ENCODE measurements at regions not wholly inside any gene's neighbourhood (a gene's known extent, or its start where the extent isn't known, plus 50 kb on each side); places are given as distances from the start of the nearest gene placed in this dataset.
"Not testable (repeated sequence)": the region's sequence is repeated elsewhere in the genome, so short reads cannot be mapped to it uniquely, and the experiment has no call there.

DNA sequence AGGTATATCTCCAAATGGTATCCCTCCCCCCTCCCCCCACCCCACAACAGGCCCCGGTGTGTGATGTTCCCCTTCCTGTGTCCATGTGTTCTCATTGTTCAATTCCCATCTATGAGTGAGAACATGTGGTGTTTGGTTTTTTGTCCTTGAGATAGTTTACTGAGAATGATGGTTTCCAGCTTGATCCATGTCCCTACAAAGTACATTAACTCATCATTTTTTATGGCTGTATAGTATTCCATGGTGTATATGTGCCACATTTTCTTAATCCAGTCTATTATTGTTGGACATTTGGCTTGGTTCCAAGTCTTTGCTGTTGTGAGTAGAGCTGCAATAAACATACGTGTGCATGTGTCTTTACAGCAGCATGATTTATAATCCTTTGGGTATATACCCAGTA is 135.8 kb upstream of the DST start:
- not testable (repeated sequence) for H3K9me3 ChIP-seq (ENCODE audit: control insufficient read depth in 2 of 2, low read length in 2 of 2); H3K27ac ChIP-seq (ENCODE audit: low read depth in 2 of 2, low read length in 2 of 2); H3K4me1 ChIP-seq (ENCODE audit: control insufficient read depth in 2 of 2, insufficient read depth in 2 of 2, low read length in 2 of 2); H3K27me3 ChIP-seq (ENCODE audit: control insufficient read depth in 2 of 2, insufficient read depth in 2 of 2, low read length in 2 of 2); H3K9ac ChIP-seq (ENCODE audit: low read depth in 1 of 2, low read length in 2 of 2); H3K36me3 ChIP-seq (ENCODE audit: control insufficient read depth in 2 of 2, insufficient read depth in 2 of 2, low read length in 2 of 2); H3K4me3 ChIP-seq (ENCODE audit: low read length in 2 of 2)

DNA sequence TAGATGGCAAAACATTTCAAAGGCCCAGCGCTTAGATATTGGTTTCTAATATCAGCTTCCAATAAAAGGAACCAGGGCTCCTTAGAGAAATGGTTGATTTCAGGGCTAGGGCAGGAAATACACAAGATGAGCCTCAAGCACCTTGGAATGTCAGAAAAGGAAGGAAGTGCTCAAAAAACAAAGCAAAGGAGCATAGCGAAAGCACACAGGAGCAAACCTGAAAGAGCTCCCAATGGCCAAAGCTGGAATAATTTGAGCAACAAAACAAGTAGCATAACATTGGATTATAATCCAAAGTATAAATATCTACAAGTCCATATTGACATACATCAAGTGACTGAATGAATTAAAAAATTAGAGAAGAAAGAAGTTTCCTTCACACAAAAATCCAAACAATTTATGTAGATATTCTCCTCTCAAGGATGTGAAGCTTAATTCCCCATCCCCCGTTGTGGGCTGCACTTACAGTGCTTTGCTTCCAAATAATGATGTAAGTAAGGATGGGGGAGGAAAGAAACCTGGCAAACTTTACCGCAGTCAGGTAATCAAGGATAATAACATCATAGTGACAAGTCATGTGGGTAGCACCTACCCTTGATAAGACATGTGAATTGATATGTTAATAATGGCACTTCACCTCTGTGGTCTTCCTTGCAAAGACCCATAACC is 132.9 kb upstream of the DST start:
- Histone ChIP-seq H3K27me3 (ENCODE audit: control insufficient read depth in 2 of 2, insufficient read depth in 2 of 2, low read length in 2 of 2) (no peaks in the 10 kb centered on the region), H3K27ac (ENCODE audit: low read depth in 2 of 2, low read length in 2 of 2) (no peak overlapping the region), H3K4me1 (ENCODE audit: control insufficient read depth in 2 of 2, insufficient read depth in 2 of 2, low read length in 2 of 2) (no peaks in the 10 kb centered on the region), H3K9ac (ENCODE audit: low read depth in 1 of 2, low read length in 2 of 2) (no peak overlapping the region), H3K36me3 (ENCODE audit: control insufficient read depth in 2 of 2, insufficient read depth in 2 of 2, low read length in 2 of 2) (no peaks in the 10 kb centered on the region), H3K9me3 (ENCODE audit: control insufficient read depth in 2 of 2, low read length in 2 of 2) (no peaks in the 10 kb centered on the region), H3K4me3 (ENCODE audit: low read length in 2 of 2) (no peak overlapping the region)

DNA sequence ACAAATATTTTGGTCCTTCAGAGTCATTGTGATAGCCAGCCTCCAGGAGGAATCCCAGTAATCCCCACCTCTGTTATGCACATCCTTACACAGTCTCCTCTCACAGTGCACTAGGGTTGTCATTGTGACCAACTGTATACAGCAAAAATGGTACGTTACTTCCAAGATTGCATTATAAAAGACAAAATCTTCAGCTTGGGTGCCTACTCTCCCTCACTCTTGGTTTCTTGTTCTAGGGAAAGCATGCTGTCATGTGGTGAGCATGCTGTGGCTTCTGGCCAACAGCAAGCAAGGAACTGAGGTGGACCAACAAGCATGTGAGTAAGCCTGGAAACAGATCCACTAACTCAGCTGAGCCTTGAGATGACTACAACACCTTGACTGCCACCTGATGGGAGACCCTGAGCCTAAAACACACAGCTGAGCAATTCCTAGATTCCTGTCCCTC is 130.1 kb upstream of the DST start:
- Histone ChIP-seq H3K27ac (ENCODE audit: low read depth in 2 of 2, low read length in 2 of 2) (no peak overlapping the region), H3K9ac (ENCODE audit: low read depth in 1 of 2, low read length in 2 of 2) (no peak overlapping the region), H3K4me3 (ENCODE audit: low read length in 2 of 2) (no peak overlapping the region), H3K27me3 (ENCODE audit: control insufficient read depth in 2 of 2, insufficient read depth in 2 of 2, low read length in 2 of 2) (no peaks in the 10 kb centered on the region), H3K4me1 (ENCODE audit: control insufficient read depth in 2 of 2, insufficient read depth in 2 of 2, low read length in 2 of 2) (no peaks in the 10 kb centered on the region), H3K9me3 (ENCODE audit: control insufficient read depth in 2 of 2, low read length in 2 of 2) (no peaks in the 10 kb centered on the region), H3K36me3 (ENCODE audit: control insufficient read depth in 2 of 2, insufficient read depth in 2 of 2, low read length in 2 of 2) (no peaks in the 10 kb centered on the region)

DNA sequence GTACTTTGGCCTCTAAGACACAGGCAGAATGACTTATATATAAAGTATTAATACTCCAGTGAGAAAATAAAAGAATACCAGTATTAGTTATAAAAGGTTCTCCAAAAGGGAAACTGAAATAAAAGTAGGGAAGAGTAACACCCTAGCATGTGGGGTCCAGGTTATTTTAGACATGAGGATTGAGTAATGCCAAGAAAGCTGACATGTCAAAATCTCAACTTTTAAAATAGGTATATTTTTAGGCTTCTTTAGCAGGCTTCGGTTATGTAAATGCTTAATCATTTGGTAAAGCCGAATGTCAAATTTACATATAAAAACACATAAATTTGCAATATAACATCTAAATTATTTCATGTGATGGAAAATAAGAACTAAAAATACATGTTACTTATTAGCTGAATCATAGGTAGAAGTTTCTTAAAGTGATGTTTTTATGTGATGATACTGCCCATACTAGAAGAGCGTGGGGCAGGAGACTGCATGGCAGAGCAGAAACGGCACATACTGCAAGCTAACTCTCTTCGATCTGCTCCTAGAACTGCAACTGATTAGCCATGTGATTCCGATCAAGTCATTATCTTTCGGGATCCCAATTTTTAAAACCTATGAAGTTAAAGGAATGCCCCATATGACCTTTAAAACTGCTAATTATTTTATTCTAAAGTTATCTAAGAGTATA is 129.4 kb upstream of the DST start:
- no peak overlapping the region for H3K9ac ChIP-seq (ENCODE audit: low read depth in 1 of 2, low read length in 2 of 2)
- H3K27me3 ChIP-seq (ENCODE audit: control insufficient read depth in 2 of 2, insufficient read depth in 2 of 2, low read length in 2 of 2) = no peaks in the 10 kb centered on the region
- no peak overlapping the region for H3K27ac ChIP-seq (ENCODE audit: low read depth in 2 of 2, low read length in 2 of 2)
- H3K4me3 ChIP-seq (ENCODE audit: low read length in 2 of 2) = no peak overlapping the region
- H3K4me1 ChIP-seq (ENCODE audit: control insufficient read depth in 2 of 2, insufficient read depth in 2 of 2, low read length in 2 of 2) = no peaks in the 10 kb centered on the region
- no peaks in the 10 kb centered on the region for H3K36me3 ChIP-seq (ENCODE audit: control insufficient read depth in 2 of 2, insufficient read depth in 2 of 2, low read length in 2 of 2)
- no peaks in the 10 kb centered on the region for H3K9me3 ChIP-seq (ENCODE audit: control insufficient read depth in 2 of 2, low read length in 2 of 2)

DNA sequence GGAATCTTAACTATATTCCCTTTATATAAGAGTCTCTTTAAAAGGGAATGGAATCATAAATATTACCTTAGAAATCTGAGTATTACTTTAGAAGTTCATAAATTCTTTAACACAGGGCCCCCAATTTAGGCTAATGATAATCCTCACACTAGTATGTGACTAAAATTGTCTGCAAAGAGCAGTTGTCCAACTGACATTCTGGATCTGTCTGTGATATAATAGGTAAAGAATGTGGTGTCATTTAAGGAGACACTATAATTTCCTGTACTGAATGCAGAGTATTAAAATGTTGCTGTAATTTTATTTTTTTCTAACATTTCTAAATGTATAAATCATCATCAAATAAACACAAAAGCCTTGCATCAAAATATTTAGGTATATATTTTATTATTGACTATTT is 128.5 kb upstream of the DST start:
- no peaks in the 10 kb centered on the region for H3K36me3 ChIP-seq (ENCODE audit: control insufficient read depth in 2 of 2, insufficient read depth in 2 of 2, low read length in 2 of 2)
- H3K27ac ChIP-seq (ENCODE audit: low read depth in 2 of 2, low read length in 2 of 2) = no peak overlapping the region
- no peaks in the 10 kb centered on the region for H3K4me1 ChIP-seq (ENCODE audit: control insufficient read depth in 2 of 2, insufficient read depth in 2 of 2, low read length in 2 of 2)
- H3K9ac ChIP-seq (ENCODE audit: low read depth in 1 of 2, low read length in 2 of 2) = no peak overlapping the region
- no peaks in the 10 kb centered on the region for H3K9me3 ChIP-seq (ENCODE audit: control insufficient read depth in 2 of 2, low read length in 2 of 2)
- H3K27me3 ChIP-seq (ENCODE audit: control insufficient read depth in 2 of 2, insufficient read depth in 2 of 2, low read length in 2 of 2) = no peaks in the 10 kb centered on the region
- H3K4me3 ChIP-seq (ENCODE audit: low read length in 2 of 2) = no peak overlapping the region

DNA sequence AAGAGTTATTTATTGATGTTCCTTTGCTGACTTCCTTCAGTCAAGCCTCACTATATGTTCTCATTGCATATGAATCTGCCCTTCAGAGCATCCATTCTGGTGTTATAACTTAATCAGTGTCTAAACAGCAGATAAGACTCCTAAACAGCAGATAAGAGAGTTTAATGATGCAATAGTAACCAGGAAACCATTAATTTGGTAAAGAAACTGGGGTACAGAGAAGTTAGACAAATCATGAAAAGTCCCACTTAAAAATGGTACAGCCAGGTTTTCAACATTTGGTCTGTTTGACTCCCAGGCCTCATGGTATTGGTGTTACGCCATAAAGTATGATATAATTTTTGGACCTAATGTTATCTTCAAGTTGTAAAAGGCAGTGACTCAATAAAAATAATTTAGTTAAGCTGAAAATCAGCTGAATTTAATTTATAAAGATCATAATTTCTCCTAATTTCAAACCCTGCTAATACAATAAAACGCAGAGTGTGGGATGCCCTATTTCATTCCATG is 127.4 kb upstream of the DST start:
- Histone ChIP-seq H3K9ac (ENCODE audit: low read depth in 1 of 2, low read length in 2 of 2) (no peak overlapping the region), H3K9me3 (ENCODE audit: control insufficient read depth in 2 of 2, low read length in 2 of 2) (no peaks in the 10 kb centered on the region), H3K27ac (ENCODE audit: low read depth in 2 of 2, low read length in 2 of 2) (no peak overlapping the region), H3K4me1 (ENCODE audit: control insufficient read depth in 2 of 2, insufficient read depth in 2 of 2, low read length in 2 of 2) (no peaks in the 10 kb centered on the region), H3K36me3 (ENCODE audit: control insufficient read depth in 2 of 2, insufficient read depth in 2 of 2, low read length in 2 of 2) (no peaks in the 10 kb centered on the region), H3K27me3 (ENCODE audit: control insufficient read depth in 2 of 2, insufficient read depth in 2 of 2, low read length in 2 of 2) (no peaks in the 10 kb centered on the region), H3K4me3 (ENCODE audit: low read length in 2 of 2) (no peak overlapping the region)

DNA sequence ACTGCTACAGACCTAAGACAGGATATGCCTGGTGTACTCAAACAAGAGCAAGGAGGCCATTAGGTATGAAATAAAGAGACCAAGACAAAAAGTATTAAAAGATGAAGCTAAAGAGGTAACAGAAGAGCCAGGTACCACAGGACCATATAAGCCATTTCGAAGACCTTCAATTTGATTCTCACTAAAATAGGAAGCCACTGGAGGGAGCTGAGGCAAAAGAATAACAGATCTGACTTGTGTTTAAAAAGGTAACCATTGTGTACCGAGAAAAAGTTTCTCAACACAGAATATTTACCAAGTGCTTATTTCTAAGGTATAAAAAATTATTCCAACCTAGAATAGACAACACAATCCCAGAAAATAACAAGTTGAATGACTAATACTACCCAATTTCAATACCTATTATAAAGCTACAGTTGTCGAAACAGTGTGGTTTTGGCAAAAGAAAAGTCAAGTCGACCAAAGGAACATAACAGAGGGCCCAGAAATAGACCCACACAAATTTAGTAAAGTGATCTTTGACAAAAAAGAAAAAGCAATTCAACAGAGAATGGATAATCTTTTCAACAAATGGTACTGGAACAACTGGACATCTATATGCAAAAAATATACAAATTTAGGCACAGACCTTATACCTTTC is 125.3 kb upstream of the DST start:
- Histone ChIP-seq H3K9ac (ENCODE audit: low read depth in 1 of 2, low read length in 2 of 2) (no peak overlapping the region), H3K4me3 (ENCODE audit: low read length in 2 of 2) (no peak overlapping the region), H3K4me1 (ENCODE audit: control insufficient read depth in 2 of 2, insufficient read depth in 2 of 2, low read length in 2 of 2) (no peaks in the 10 kb centered on the region), H3K27ac (ENCODE audit: low read depth in 2 of 2, low read length in 2 of 2) (no peak overlapping the region), H3K36me3 (ENCODE audit: control insufficient read depth in 2 of 2, insufficient read depth in 2 of 2, low read length in 2 of 2) (no peaks in the 10 kb centered on the region), H3K9me3 (ENCODE audit: control insufficient read depth in 2 of 2, low read length in 2 of 2) (no peaks in the 10 kb centered on the region), H3K27me3 (ENCODE audit: control insufficient read depth in 2 of 2, insufficient read depth in 2 of 2, low read length in 2 of 2) (no peaks in the 10 kb centered on the region)

DNA sequence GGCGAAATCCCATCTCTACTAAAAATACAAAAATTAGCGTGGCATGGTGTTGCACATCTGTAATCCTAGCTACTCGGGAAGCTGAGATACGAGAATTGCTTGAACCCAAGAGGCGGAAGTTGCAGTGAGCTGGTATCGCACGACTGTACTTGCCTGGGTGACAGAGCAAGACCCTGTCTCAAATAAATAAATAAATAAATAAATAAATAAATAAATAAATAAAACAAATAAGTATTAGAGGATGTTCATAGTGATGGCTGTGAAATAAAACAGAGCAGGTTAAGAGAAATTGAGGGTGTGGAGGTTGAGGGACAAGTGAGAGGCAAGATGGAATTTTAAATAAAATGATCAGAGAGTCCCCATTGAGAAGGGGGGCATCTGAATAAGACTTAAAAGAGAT is 124.7 kb upstream of the DST start:
- Histone ChIP-seq H3K36me3 (ENCODE audit: control insufficient read depth in 2 of 2, insufficient read depth in 2 of 2, low read length in 2 of 2) (no peaks in the 10 kb centered on the region), H3K9ac (ENCODE audit: low read depth in 1 of 2, low read length in 2 of 2) (no peak overlapping the region), H3K4me3 (ENCODE audit: low read length in 2 of 2) (no peak overlapping the region), H3K9me3 (ENCODE audit: control insufficient read depth in 2 of 2, low read length in 2 of 2) (no peaks in the 10 kb centered on the region), H3K27ac (ENCODE audit: low read depth in 2 of 2, low read length in 2 of 2) (no peak overlapping the region), H3K27me3 (ENCODE audit: control insufficient read depth in 2 of 2, insufficient read depth in 2 of 2, low read length in 2 of 2) (no peaks in the 10 kb centered on the region), H3K4me1 (ENCODE audit: control insufficient read depth in 2 of 2, insufficient read depth in 2 of 2, low read length in 2 of 2) (no peaks in the 10 kb centered on the region)

DNA sequence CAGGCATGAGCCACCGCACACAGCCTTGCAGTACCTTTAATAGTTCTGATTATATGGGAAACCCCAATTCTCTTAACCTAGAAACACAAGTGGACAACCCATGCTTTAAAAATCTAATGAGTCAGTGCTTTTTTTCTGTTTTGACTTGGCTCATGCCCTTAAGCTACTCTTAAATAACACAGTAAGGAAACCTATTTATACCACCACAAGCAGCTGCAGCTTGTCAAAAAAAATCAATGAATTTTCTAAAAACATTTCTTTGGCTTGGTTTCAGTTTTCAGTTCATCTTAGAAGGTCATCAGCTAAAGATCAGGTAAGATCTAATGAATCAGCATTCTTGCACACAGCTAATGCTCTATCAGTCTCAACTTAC is 124.1 kb upstream of the DST start:
- no peaks in the 10 kb centered on the region for H3K9me3 ChIP-seq (ENCODE audit: control insufficient read depth in 2 of 2, low read length in 2 of 2)
- no peaks in the 10 kb centered on the region for H3K36me3 ChIP-seq (ENCODE audit: control insufficient read depth in 2 of 2, insufficient read depth in 2 of 2, low read length in 2 of 2)
- no peaks in the 10 kb centered on the region for H3K4me1 ChIP-seq (ENCODE audit: control insufficient read depth in 2 of 2, insufficient read depth in 2 of 2, low read length in 2 of 2)
- no peak overlapping the region for H3K4me3 ChIP-seq (ENCODE audit: low read length in 2 of 2)
- no peak overlapping the region for H3K27ac ChIP-seq (ENCODE audit: low read depth in 2 of 2, low read length in 2 of 2)
- H3K9ac ChIP-seq (ENCODE audit: low read depth in 1 of 2, low read length in 2 of 2) = no peak overlapping the region
- no peaks in the 10 kb centered on the region for H3K27me3 ChIP-seq (ENCODE audit: control insufficient read depth in 2 of 2, insufficient read depth in 2 of 2, low read length in 2 of 2)

DNA sequence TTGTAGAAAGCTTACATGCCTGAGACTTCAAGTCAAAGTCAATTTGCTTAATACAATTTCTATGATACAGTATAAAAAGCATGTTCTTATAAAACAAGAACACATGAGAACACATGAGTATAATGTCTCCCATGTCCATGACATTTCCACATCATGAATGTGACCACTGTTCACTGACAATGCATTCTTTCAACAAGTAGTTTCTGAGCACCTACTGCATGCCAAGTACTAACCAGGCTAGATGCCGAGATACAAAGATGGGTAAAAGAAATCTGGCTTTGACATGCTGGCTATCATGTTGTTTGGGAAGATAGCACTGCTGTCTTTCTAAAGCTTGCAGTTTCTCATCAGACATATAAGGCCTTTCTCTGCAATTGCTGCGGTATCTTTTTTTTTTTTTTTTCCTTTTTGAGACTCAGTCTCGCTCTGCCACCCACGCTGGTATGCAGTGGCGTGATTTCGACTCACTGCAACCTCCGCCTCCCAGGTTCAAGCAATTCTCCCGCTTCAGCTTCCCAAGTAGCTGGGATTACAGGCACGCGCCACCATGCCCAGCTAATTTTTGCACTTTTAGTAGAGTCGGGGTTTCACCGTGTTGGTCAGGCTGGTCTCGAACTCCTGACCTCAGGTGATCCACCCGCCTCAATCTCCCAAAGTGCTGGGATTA is 123.6 kb upstream of the DST start:
- H3K27me3 ChIP-seq (ENCODE audit: control insufficient read depth in 2 of 2, insufficient read depth in 2 of 2, low read length in 2 of 2) = no peaks in the 10 kb centered on the region
- H3K36me3 ChIP-seq (ENCODE audit: control insufficient read depth in 2 of 2, insufficient read depth in 2 of 2, low read length in 2 of 2) = no peaks in the 10 kb centered on the region
- no peak overlapping the region for H3K9ac ChIP-seq (ENCODE audit: low read depth in 1 of 2, low read length in 2 of 2)
- H3K9me3 ChIP-seq (ENCODE audit: control insufficient read depth in 2 of 2, low read length in 2 of 2) = no peaks in the 10 kb centered on the region
- no peak overlapping the region for H3K27ac ChIP-seq (ENCODE audit: low read depth in 2 of 2, low read length in 2 of 2)
- H3K4me1 ChIP-seq (ENCODE audit: control insufficient read depth in 2 of 2, insufficient read depth in 2 of 2, low read length in 2 of 2) = no peaks in the 10 kb centered on the region
- H3K4me3 ChIP-seq (ENCODE audit: low read length in 2 of 2) = no peak overlapping the region
